IMR-90 (cell line): ENCODE measurements at regions not wholly inside any gene's neighbourhood (a gene's known extent, or its start where the extent isn't known, plus 50 kb on each side); places are given as distances from the start of the nearest gene placed in this dataset.

Experiments
- ATAC-seq: fragments of 200-7000 bp; cut with Tn5 transposase; 2 replicates; pipeline ENCODE4 v1.9.1; 2020; ENCODE audit warnings: low read depth, mild to moderate bottlenecking, moderate library complexity
- BruUV-seq: library from RNA; stranded (reverse); fragments of 400-500 nt; replicated peaks from 2 replicates; lab custom pipeline; 2021; lab: Mats Ljungman, UMichigan
- CTCF ChIA-PET: fragments of 300-600 bp; formaldehyde crosslinking; extraction: SDS; loops from one replicate; lab custom pipeline; 2021; ENCODE audit warnings: antibody characterized with exemption; lab: Yijun Ruan, JAX
- POLR2A ChIA-PET: fragments of 300-600 bp; sonication (Branson Sonifier 250); formaldehyde crosslinking; loops from one replicate; lab custom pipeline; 2022; ENCODE audit warnings: antibody characterized with exemption; ENCODE audit not compliant: unreplicated experiment; lab: Charles Lee
- DNase-seq: peaks from one replicate; pipeline ENCODE4 v3.0.0; 2013
- H2AFZ ChIP-seq: replicated peaks from 2 replicates; pipeline ENCODE3; 2013; ENCODE audit warnings: low read length, mild to moderate bottlenecking; ENCODE audit not compliant: poor library complexity
- H2AK5ac ChIP-seq: 2 replicates; pipeline ENCODE4 v1.6.1; 2013; ENCODE audit warnings: low read depth, low read length, inconsistent platforms
- H2AK9ac ChIP-seq: replicated peaks from 2 replicates; pipeline ENCODE3; 2013; ENCODE audit warnings: mild to moderate bottlenecking, low read depth, low read length, moderate library complexity; ENCODE audit not compliant: poor library complexity
- H2BK120ac ChIP-seq: 2 replicates; pipeline ENCODE4 v1.6.1; 2013; ENCODE audit warnings: low read depth, low read length, inconsistent platforms
- H2BK15ac ChIP-seq: 3 replicates; pipeline ENCODE4 v1.6.1; 2013; ENCODE audit warnings: low read depth, low read length, inconsistent platforms
- H2BK20ac ChIP-seq: 2 replicates; pipeline ENCODE4 v1.6.1; 2013; ENCODE audit warnings: low read depth, mild to moderate bottlenecking, inconsistent platforms, low read length, moderate library complexity
- H2BK5ac ChIP-seq: 2 replicates; pipeline ENCODE4 v1.6.1; 2013; ENCODE audit warnings: mild to moderate bottlenecking, low read depth, low read length, inconsistent platforms; ENCODE audit not compliant: poor library complexity, severe bottlenecking
- H3K14ac ChIP-seq: replicated peaks from 2 replicates; pipeline ENCODE4 v1.6.1; 2013; ENCODE audit warnings: low read depth, low read length, inconsistent platforms
- H3K18ac ChIP-seq: 2 replicates; pipeline ENCODE4 v1.6.1; 2013; ENCODE audit warnings: low read depth, low read length, control low read depth
- H3K23ac ChIP-seq: 2 replicates; pipeline ENCODE4 v1.6.1; 2013; ENCODE audit warnings: low read depth, low read length, inconsistent platforms
- H3K27ac ChIP-seq: 2 replicates; pipeline ENCODE4 v1.5.1; 2013; ENCODE audit warnings: mild to moderate bottlenecking, control low read depth, low read length; ENCODE audit not compliant: insufficient read depth
- H3K27me3 ChIP-seq: 2 replicates; pipeline ENCODE4 v1.6.1; 2013; ENCODE audit warnings: low read length; ENCODE audit not compliant: control insufficient read depth, insufficient read depth
- H3K36me3 ChIP-seq: 2 replicates; pipeline ENCODE4 v1.6.1; 2013; ENCODE audit warnings: low read length, mixed read lengths; ENCODE audit not compliant: control insufficient read depth, insufficient read depth
- H3K4ac ChIP-seq: 2 replicates; pipeline ENCODE4 v1.6.1; 2013; ENCODE audit warnings: low read depth, low read length, inconsistent platforms
- H3K4me1 ChIP-seq: 2 replicates; pipeline ENCODE4 v1.6.1; 2013; ENCODE audit warnings: low read length, mixed read lengths; ENCODE audit not compliant: control insufficient read depth, insufficient read depth
- H3K4me2 ChIP-seq: 2 replicates; pipeline ENCODE4 v1.6.1; 2013; ENCODE audit warnings: low read depth, mild to moderate bottlenecking, control low read depth, low read length, moderate library complexity
- H3K4me3 ChIP-seq: 2 replicates; pipeline ENCODE4 v1.5.1; 2013; ENCODE audit warnings: low read depth, mild to moderate bottlenecking, control low read depth, low read length, moderate library complexity; ENCODE audit not compliant: insufficient read depth
- H3K56ac ChIP-seq: 2 replicates; pipeline ENCODE4 v1.6.1; 2013; ENCODE audit warnings: low read length, inconsistent platforms; ENCODE audit not compliant: insufficient read depth; ENCODE audit errors: extremely low read depth
- H3K79me1 ChIP-seq, 2 experiments: 2 replicates each; pipeline ENCODE4 v1.6.1; 2013; ENCODE audit warnings: low read length in 2 of 2, inconsistent platforms in 1 of 2, low read depth in 1 of 2
- H3K9ac ChIP-seq: 2 replicates; pipeline ENCODE4 v1.6.1; 2013; ENCODE audit warnings: low read depth, low read length, control low read depth
- H3K9me1 ChIP-seq: 2 replicates; pipeline ENCODE4 v1.6.1; 2013; ENCODE audit warnings: low read length, inconsistent platforms; ENCODE audit not compliant: insufficient read depth
- H3K9me3 ChIP-seq: 2 replicates; pipeline ENCODE4 v1.6.1; 2013; ENCODE audit warnings: low read length; ENCODE audit not compliant: control insufficient read depth, insufficient read depth
- H4K20me1 ChIP-seq: 2 replicates; pipeline ENCODE4 v1.6.1; 2013; ENCODE audit warnings: low read length, inconsistent platforms; ENCODE audit not compliant: insufficient read depth
- H4K5ac ChIP-seq: 2 replicates; pipeline ENCODE4 v1.6.1; 2013; ENCODE audit warnings: mild to moderate bottlenecking, low read depth, low read length, control low read depth
- H4K8ac ChIP-seq, 2 experiments: 2 replicates each; pipeline ENCODE4 v1.6.1; 2013; ENCODE audit warnings: low read depth in 2 of 2, low read length in 2 of 2, control low read depth in 1 of 2, inconsistent platforms in 1 of 2
- H4K91ac ChIP-seq: 2 replicates; pipeline ENCODE4 v1.6.1; 2013; ENCODE audit warnings: low read depth, low read length, inconsistent platforms; ENCODE audit not compliant: insufficient read depth
- BHLHE40 ChIP-seq: fragments of 150-350 bp; IDR thresholded peaks from 2 replicates; pipeline ENCODE4 v1.6.1; 2016; ENCODE audit warnings: mild to moderate bottlenecking, low read depth, low read length
- CEBPB ChIP-seq: IDR thresholded peaks from 2 replicates; pipeline ENCODE4 v1.6.1; 2012; ENCODE audit warnings: low read depth, low read length, improper control_type of control experiment
- CHD1 ChIP-seq: IDR thresholded peaks from 2 replicates; pipeline ENCODE4 v1.6.1; 2012; ENCODE audit warnings: low read depth, low read length, improper control_type of control experiment
- FOS ChIP-seq: fragments of 150-350 bp; IDR thresholded peaks from 2 replicates; pipeline ENCODE4 v1.6.1; 2016; ENCODE audit warnings: low read depth, low read length
- MAFK ChIP-seq: IDR thresholded peaks from 2 replicates; pipeline ENCODE4 v1.6.1; 2012; ENCODE audit warnings: low read depth, low read length, improper control_type of control experiment
- MAZ ChIP-seq: IDR thresholded peaks from 2 replicates; pipeline ENCODE4 v1.6.1; 2012; ENCODE audit warnings: low read depth, mild to moderate bottlenecking, low read length, improper control_type of control experiment, moderate library complexity, borderline replicate concordance
- MXI1 ChIP-seq: IDR thresholded peaks from 2 replicates; pipeline ENCODE4 v1.6.1; 2012; ENCODE audit warnings: low read depth, mild to moderate bottlenecking, low read length, moderate library complexity, borderline replicate concordance
- NFE2L2 ChIP-seq: fragments of 150-350 bp; IDR thresholded peaks from 2 replicates; pipeline ENCODE4 v1.6.1; 2016; ENCODE audit warnings: low read depth, mild to moderate bottlenecking, low read length
- POLR2A ChIP-seq: IDR thresholded peaks from 2 replicates; pipeline ENCODE4 v1.6.1; 2012; ENCODE audit warnings: mild to moderate bottlenecking, low read depth, low read length
- RAD21 ChIP-seq: IDR thresholded peaks from 2 replicates; pipeline ENCODE4 v1.6.1; 2012; ENCODE audit warnings: low read length, improper control_type of control experiment
- RCOR1 ChIP-seq: IDR thresholded peaks from 2 replicates; pipeline ENCODE4 v1.6.1; 2012; ENCODE audit warnings: mild to moderate bottlenecking, low read length, improper control_type of control experiment; ENCODE audit not compliant: insufficient replicate concordance
- RFX5 ChIP-seq: IDR thresholded peaks from 2 replicates; pipeline ENCODE4 v1.8.0; 2012; ENCODE audit warnings: low read depth, mild to moderate bottlenecking, low read length, moderate library complexity
- SMC3 ChIP-seq: fragments of 150-350 bp; IDR thresholded peaks from 2 replicates; pipeline ENCODE4 v1.6.1; 2016; ENCODE audit warnings: low read depth, mild to moderate bottlenecking, antibody characterized with exemption, low read length, moderate library complexity
- WGBS, 2 experiments: methylation state at CpG; one replicate each; pipeline versions ENCODE4 v1.1.5 to v1.1.7; 2013; ENCODE audit warnings: missing lambda C conversion rate in 2 of 2; ENCODE audit not compliant: insufficient read length in 1 of 2; ENCODE audit errors: extremely low coverage in 2 of 2; 5-methylcytosine and 5-hydroxymethylcytosine counted together
- dilution Hi-C: fragments of 300-500 bp; cut with HindIII; formaldehyde crosslinking; loops from one replicate; pipeline ENCODE4 v1.14.3; 2018; ENCODE audit warnings: low sequenced_read_pairs; ENCODE audit not compliant: unreplicated experiment
- in situ Hi-C: fragments of 300-500 bp; cut with MboI; formaldehyde crosslinking; loops from 3 replicates; pipeline ENCODE4 v1.14.3; 2019; ENCODE audit warnings: low sequenced_read_pairs, inconsistent platforms, mixed read lengths
- intact Hi-C: fragments of 100-400 bp; cut with micrococcal nuclease; formaldehyde crosslinking; loops from 2 replicates; pipeline ENCODE4 v1.10.0; 2022
- TF ChIP-seq, protein P1 (sequence below): fragments of 150-350 bp; IDR thresholded peaks from 2 replicates; pipeline ENCODE4 v1.6.1; 2016; ENCODE audit warnings: low read depth, mild to moderate bottlenecking, low read length, moderate library complexity, borderline replicate concordance
- TF ChIP-seq, protein P2 (sequence below): conservative IDR thresholded peaks from 2 replicates; pipeline ENCODE4 v1.5.1; 2012; ENCODE audit warnings: mild to moderate bottlenecking, low read depth, low read length, improper control_type of control experiment
- TF ChIP-seq, protein P3 (sequence below): fragments of 150-350 bp; IDR thresholded peaks from 2 replicates; pipeline ENCODE4 v1.6.1; 2017; ENCODE audit warnings: mild to moderate bottlenecking, antibody characterized with exemption, low read length, low read depth

DNA sequence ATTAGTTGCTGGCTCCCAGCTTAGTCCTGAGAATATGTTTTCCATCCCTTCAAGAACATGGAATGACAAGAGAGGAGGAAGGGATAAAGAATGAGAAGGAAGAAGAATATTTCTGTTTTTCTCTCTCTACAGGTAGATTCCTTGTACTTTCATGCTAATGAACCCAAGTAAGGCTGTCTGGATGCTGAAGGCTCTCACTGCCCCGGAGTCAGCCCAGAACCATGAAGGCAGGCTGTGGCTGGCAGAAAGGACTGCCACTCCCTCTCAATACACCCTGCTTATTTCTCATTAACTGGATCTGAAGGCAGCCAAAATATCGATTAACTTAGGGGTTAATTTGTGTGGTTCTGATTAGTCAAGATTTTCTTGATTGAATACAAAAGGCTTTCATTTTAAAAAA is 93.1 kb upstream of the NPAS2 start:
- H2AK9ac ChIP-seq: no peak overlapping the region
- intact Hi-C loops (loop anchor here (10.0 kb wide), 1 partner anchor 478 kb away; no protein-coding TSS in a partner anchor), dilution Hi-C loops (no loop called here), in situ Hi-C loops (no loop called here)
- ChIA-PET CTCF (no interaction called here), POLR2A (no interaction called here)
- no peaks in the 10 kb centered on the region for H3K9me3 ChIP-seq
- H3K23ac ChIP-seq: no peak overlapping the region
- ATAC-seq (no peak), DNase-seq (no peak)
- no peak overlapping the region for H2AFZ ChIP-seq
- H3K56ac ChIP-seq: no peak overlapping the region
- peaks cover 31% of the 10 kb centered on the region for H3K27me3 ChIP-seq
- H3K14ac ChIP-seq: no peak overlapping the region
- no peak overlapping the region for H3K9ac ChIP-seq
- no peak overlapping the region for H2AK5ac ChIP-seq
- no peak overlapping the region for H3K4me2 ChIP-seq
- no TSS peak for BruUV-seq
- no peaks in the 10 kb centered on the region for H3K36me3 ChIP-seq
- H3K18ac ChIP-seq: no peak overlapping the region
- 0 out of 2 replicates have a peak, but pooled peaks cover 5% of the 10 kb centered on the region for H3K9me1 ChIP-seq
- no peak overlapping the region for H3K4ac ChIP-seq
- H2BK15ac ChIP-seq: no peak overlapping the region
- no peak overlapping the region for H2BK20ac ChIP-seq
- H2BK5ac ChIP-seq: no peak overlapping the region
- TF ChIP-seq FOS: no peak
- TF ChIP-seq RCOR1: no peak
- no peak for TF ChIP-seq MAZ
- no peak for TF ChIP-seq SMC3
- TF ChIP-seq NFE2L2: no peak
- TF ChIP-seq, protein P1, sequence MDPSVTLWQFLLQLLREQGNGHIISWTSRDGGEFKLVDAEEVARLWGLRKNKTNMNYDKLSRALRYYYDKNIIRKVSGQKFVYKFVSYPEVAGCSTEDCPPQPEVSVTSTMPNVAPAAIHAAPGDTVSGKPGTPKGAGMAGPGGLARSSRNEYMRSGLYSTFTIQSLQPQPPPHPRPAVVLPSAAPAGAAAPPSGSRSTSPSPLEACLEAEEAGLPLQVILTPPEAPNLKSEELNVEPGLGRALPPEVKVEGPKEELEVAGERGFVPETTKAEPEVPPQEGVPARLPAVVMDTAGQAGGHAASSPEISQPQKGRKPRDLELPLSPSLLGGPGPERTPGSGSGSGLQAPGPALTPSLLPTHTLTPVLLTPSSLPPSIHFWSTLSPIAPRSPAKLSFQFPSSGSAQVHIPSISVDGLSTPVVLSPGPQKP: no peak
- no peak for TF ChIP-seq POLR2A
- no peak for TF ChIP-seq RFX5
- TF ChIP-seq RAD21: no peak
- TF ChIP-seq, protein P2, sequence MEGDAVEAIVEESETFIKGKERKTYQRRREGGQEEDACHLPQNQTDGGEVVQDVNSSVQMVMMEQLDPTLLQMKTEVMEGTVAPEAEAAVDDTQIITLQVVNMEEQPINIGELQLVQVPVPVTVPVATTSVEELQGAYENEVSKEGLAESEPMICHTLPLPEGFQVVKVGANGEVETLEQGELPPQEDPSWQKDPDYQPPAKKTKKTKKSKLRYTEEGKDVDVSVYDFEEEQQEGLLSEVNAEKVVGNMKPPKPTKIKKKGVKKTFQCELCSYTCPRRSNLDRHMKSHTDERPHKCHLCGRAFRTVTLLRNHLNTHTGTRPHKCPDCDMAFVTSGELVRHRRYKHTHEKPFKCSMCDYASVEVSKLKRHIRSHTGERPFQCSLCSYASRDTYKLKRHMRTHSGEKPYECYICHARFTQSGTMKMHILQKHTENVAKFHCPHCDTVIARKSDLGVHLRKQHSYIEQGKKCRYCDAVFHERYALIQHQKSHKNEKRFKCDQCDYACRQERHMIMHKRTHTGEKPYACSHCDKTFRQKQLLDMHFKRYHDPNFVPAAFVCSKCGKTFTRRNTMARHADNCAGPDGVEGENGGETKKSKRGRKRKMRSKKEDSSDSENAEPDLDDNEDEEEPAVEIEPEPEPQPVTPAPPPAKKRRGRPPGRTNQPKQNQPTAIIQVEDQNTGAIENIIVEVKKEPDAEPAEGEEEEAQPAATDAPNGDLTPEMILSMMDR: no peak
- no peak for TF ChIP-seq MAFK
- TF ChIP-seq BHLHE40: no peak
- no peak for TF ChIP-seq MXI1
- TF ChIP-seq, protein P3, sequence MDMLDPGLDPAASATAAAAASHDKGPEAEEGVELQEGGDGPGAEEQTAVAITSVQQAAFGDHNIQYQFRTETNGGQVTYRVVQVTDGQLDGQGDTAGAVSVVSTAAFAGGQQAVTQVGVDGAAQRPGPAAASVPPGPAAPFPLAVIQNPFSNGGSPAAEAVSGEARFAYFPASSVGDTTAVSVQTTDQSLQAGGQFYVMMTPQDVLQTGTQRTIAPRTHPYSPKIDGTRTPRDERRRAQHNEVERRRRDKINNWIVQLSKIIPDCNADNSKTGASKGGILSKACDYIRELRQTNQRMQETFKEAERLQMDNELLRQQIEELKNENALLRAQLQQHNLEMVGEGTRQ: no peak
- no peak for TF ChIP-seq CHD1
- no peak for TF ChIP-seq CEBPB
- no peaks in the 10 kb centered on the region for H4K20me1 ChIP-seq
- no peaks in the 10 kb centered on the region for H3K79me1 ChIP-seq
- H3K27ac ChIP-seq: no peak overlapping the region
- H3K4me1 ChIP-seq: peaks cover 2% of the 10 kb centered on the region; the same call in 1 of the 2 replicates
- no CpG with 5 or more reads among the region's 2 CpGs for WGBS, 2 experiments
- no peak overlapping the region for H3K4me3 ChIP-seq
- no peak overlapping the region for H4K91ac ChIP-seq
- no peak overlapping the region for H4K8ac ChIP-seq
- H2BK120ac ChIP-seq: no peak overlapping the region
- no peak overlapping the region for H4K5ac ChIP-seq
